ENCODE measurements at regions not wholly inside any gene's neighbourhood (a gene's known extent, or its start where the extent isn't known, plus 50 kb on each side); places are given as distances from the start of the nearest gene placed in this dataset.

GRCh38 chr7:42483886-42484285 lies 246.9 kb upstream of the GLI3 start:
- H3K4me3 Mint-ChIP-seq (ENCODE audit: unreplicated experiment) = no peak overlapping the region
- H3K4me3 ChIP-seq (ENCODE audit: insufficient read depth, low read depth, low read length) = no peak overlapping the region
- peaks cover 14% of the 10 kb centered on the region for H3K4me1 Mint-ChIP-seq (ENCODE audit: low read depth, unreplicated experiment)
- H2AFZ ChIP-seq (ENCODE audit: low read depth, low read length) = no peak overlapping the region
- no peaks in the 10 kb centered on the region for H3K9me3 ChIP-seq (ENCODE audit: insufficient read depth, low read depth, low read length)
- no peaks in the 10 kb centered on the region for H3K36me3 Mint-ChIP-seq (ENCODE audit: low read depth, unreplicated experiment)
- no peak overlapping the region for H3K9ac ChIP-seq (ENCODE audit: low read length)
- no peaks in the 10 kb centered on the region for H3K4me1 ChIP-seq (ENCODE audit: insufficient read depth, low read length)
- H3K27me3 Mint-ChIP-seq (ENCODE audit: low read depth, unreplicated experiment) = peaks cover 2% of the 10 kb centered on the region
- no peak overlapping the region for H3K4me2 ChIP-seq (ENCODE audit: low read length)
- FAIRE-seq (no peak), DNase-seq (ENCODE audit: low read depth) (no peak)
- TF ChIP-seq, protein P1, sequence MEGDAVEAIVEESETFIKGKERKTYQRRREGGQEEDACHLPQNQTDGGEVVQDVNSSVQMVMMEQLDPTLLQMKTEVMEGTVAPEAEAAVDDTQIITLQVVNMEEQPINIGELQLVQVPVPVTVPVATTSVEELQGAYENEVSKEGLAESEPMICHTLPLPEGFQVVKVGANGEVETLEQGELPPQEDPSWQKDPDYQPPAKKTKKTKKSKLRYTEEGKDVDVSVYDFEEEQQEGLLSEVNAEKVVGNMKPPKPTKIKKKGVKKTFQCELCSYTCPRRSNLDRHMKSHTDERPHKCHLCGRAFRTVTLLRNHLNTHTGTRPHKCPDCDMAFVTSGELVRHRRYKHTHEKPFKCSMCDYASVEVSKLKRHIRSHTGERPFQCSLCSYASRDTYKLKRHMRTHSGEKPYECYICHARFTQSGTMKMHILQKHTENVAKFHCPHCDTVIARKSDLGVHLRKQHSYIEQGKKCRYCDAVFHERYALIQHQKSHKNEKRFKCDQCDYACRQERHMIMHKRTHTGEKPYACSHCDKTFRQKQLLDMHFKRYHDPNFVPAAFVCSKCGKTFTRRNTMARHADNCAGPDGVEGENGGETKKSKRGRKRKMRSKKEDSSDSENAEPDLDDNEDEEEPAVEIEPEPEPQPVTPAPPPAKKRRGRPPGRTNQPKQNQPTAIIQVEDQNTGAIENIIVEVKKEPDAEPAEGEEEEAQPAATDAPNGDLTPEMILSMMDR (IDR thresholded peaks at IDR 0.05; ENCODE audit: insufficient read depth, low read depth, low read length) = no peak
- TF ChIP-seq EZH2 (IDR thresholded peaks at IDR 0.05; ENCODE audit: insufficient read depth, low read length) = no peak
- no peaks in the 10 kb centered on the region for H3K36me3 ChIP-seq (ENCODE audit: insufficient read depth, low read length)
- no peak overlapping the region for H3K27ac ChIP-seq (ENCODE audit: low read depth, low read length)
- H3K79me2 ChIP-seq (ENCODE audit: insufficient read depth, low read length) = no peaks in the 10 kb centered on the region
- peaks cover 3% of the 10 kb centered on the region for H3K27me3 ChIP-seq (ENCODE audit: insufficient read depth, low read length)
- no peak overlapping the region for H3K27ac Mint-ChIP-seq (ENCODE audit: unreplicated experiment)
- no peaks in the 10 kb centered on the region for H3K9me3 Mint-ChIP-seq (ENCODE audit: unreplicated experiment)
- H4K20me1 ChIP-seq (ENCODE audit: insufficient read depth, low read length) = no peaks in the 10 kb centered on the region

GRCh38 chr7:42479816-42480633 lies 243.0 kb upstream of the GLI3 start:
- H3K9ac ChIP-seq (ENCODE audit: low read length) = no peak overlapping the region
- Mint-ChIP-seq H3K4me1 (ENCODE audit: low read depth, unreplicated experiment) (peaks cover 14% of the 10 kb centered on the region), H3K36me3 (ENCODE audit: low read depth, unreplicated experiment) (no peaks in the 10 kb centered on the region), H3K9me3 (ENCODE audit: unreplicated experiment) (no peaks in the 10 kb centered on the region), H3K27me3 (ENCODE audit: low read depth, unreplicated experiment) (peaks cover 1% of the 10 kb centered on the region), H3K4me3 (ENCODE audit: unreplicated experiment) (no peak overlapping the region), H3K27ac (ENCODE audit: unreplicated experiment) (peak overlapping the region; percentile 59)
- no peak overlapping the region for H3K4me2 ChIP-seq (ENCODE audit: low read length)
- FAIRE-seq (no peak), DNase-seq (ENCODE audit: low read depth) (peak; percentile 64)
- no peaks in the 10 kb centered on the region for H4K20me1 ChIP-seq (ENCODE audit: insufficient read depth, low read length)
- no peak overlapping the region for H2AFZ ChIP-seq (ENCODE audit: low read depth, low read length)
- no peaks in the 10 kb centered on the region for H3K79me2 ChIP-seq (ENCODE audit: insufficient read depth, low read length)
- H3K4me3 ChIP-seq (ENCODE audit: insufficient read depth, low read depth, low read length) = no peak overlapping the region
- H3K27ac ChIP-seq (ENCODE audit: low read depth, low read length) = no peak overlapping the region
- no peaks in the 10 kb centered on the region for H3K9me3 ChIP-seq (ENCODE audit: insufficient read depth, low read depth, low read length)
- H3K27me3 ChIP-seq (ENCODE audit: insufficient read depth, low read length) = peaks cover 3% of the 10 kb centered on the region
- no peak for TF ChIP-seq EZH2 (IDR thresholded peaks at IDR 0.05; ENCODE audit: insufficient read depth, low read length)
- TF ChIP-seq, protein P1 (IDR thresholded peaks at IDR 0.05; ENCODE audit: insufficient read depth, low read depth, low read length) = no peak
- no peaks in the 10 kb centered on the region for H3K36me3 ChIP-seq (ENCODE audit: insufficient read depth, low read length)
- H3K4me1 ChIP-seq (ENCODE audit: insufficient read depth, low read length) = no peaks in the 10 kb centered on the region

DNA sequence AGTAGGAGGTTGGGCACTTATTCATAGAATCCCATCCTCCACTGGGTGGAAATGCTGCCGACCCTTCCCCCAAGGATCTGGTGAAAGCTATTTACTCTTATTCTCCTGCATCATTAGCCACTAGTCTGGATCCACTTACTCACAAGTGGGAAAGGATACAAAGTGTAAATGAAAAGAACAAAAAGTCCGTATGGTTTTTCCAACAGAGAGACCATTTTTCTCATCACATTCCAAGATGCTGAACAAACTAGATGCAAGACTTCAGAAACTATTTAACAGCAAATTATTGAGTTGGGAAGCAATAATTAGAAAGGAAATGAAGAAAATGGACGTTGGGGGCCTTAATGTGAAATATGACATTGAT lies 242.4 kb upstream of the GLI3 start:
- Mint-ChIP-seq H3K36me3 (ENCODE audit: low read depth, unreplicated experiment) (no peaks in the 10 kb centered on the region), H3K27ac (ENCODE audit: unreplicated experiment) (no peak overlapping the region)

More for the DNA sequence above, 242.4 kb upstream of the GLI3 start:
- Histone ChIP-seq H2AFZ (ENCODE audit: low read depth, low read length) (no peak overlapping the region), H3K27me3 (ENCODE audit: insufficient read depth, low read length) (peaks cover 1% of the 10 kb centered on the region), H3K79me2 (ENCODE audit: insufficient read depth, low read length) (no peaks in the 10 kb centered on the region), H3K27ac (ENCODE audit: low read depth, low read length) (no peak overlapping the region), H3K9ac (ENCODE audit: low read length) (no peak overlapping the region), H4K20me1 (ENCODE audit: insufficient read depth, low read length) (no peaks in the 10 kb centered on the region), H3K4me3 (ENCODE audit: insufficient read depth, low read depth, low read length) (no peak overlapping the region), H3K36me3 (ENCODE audit: insufficient read depth, low read length) (no peaks in the 10 kb centered on the region), H3K4me2 (ENCODE audit: low read length) (no peak overlapping the region), H3K4me1 (ENCODE audit: insufficient read depth, low read length) (no peaks in the 10 kb centered on the region), H3K9me3 (ENCODE audit: insufficient read depth, low read depth, low read length) (no peaks in the 10 kb centered on the region)
- FAIRE-seq (no peak), DNase-seq (ENCODE audit: low read depth) (no peak)
- Mint-ChIP-seq H3K4me3 (ENCODE audit: unreplicated experiment) (no peak overlapping the region), H3K9me3 (ENCODE audit: unreplicated experiment) (no peaks in the 10 kb centered on the region), H3K4me1 (ENCODE audit: low read depth, unreplicated experiment) (peaks cover 14% of the 10 kb centered on the region), H3K27me3 (ENCODE audit: low read depth, unreplicated experiment) (peaks cover 1% of the 10 kb centered on the region)
- TF ChIP-seq, protein P1 (IDR thresholded peaks at IDR 0.05; ENCODE audit: insufficient read depth, low read depth, low read length) = no peak
- no peak for TF ChIP-seq EZH2 (IDR thresholded peaks at IDR 0.05; ENCODE audit: insufficient read depth, low read length)

All from astrocyte (in vitro differentiated cells and primary cell).